ENCODE measurements at regions not wholly inside any gene's neighbourhood (a gene's known extent, or its start where the extent isn't known, plus 50 kb on each side); places are given as distances from the start of the nearest gene placed in this dataset.

DNA sequence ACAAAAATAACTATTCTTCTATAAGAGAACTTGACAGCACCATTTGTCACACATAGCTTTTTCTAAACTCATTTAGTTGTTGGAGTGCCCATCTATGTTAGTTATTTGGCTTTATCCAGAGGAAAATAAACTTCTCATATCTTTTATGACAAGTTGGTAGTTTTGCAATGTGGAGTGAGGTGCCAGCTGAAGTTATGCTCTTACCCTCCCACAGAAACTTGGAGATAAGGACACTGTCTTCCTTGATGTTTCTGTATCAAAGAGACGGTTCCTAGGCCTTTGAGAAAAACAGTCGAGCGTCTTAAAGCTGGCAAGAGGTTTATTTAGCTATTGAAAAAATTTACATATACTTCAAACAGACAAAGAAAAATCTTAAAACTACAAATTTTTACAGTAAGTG is 1079.7 kb downstream of the SLITRK1 start:
- H3K27me3 ChIP-seq (ENCODE audit: control insufficient read depth in 4 of 4, insufficient read depth in 4 of 4, low read length in 3 of 4), result no peaks in the 10 kb centered on the region
- H3K4me1 ChIP-seq (ENCODE audit: control insufficient read depth in 4 of 4, insufficient read depth in 4 of 4, low read length in 3 of 4), result no peaks in the 10 kb centered on the region
- H3K9me3 ChIP-seq (ENCODE audit: control insufficient read depth in 4 of 4, low read length in 3 of 4), result peaks cover 0 to 2% (median 0%) of the 10 kb centered on the region in 4 donors
- no peak overlapping the region for H3K9ac ChIP-seq (ENCODE audit: low read depth in 1 of 2, low read length in 2 of 2)
- no peak overlapping the region for H3K27ac ChIP-seq (ENCODE audit: low read depth in 1 of 2, low read length in 2 of 2)
- TF ChIP-seq, protein P1, sequence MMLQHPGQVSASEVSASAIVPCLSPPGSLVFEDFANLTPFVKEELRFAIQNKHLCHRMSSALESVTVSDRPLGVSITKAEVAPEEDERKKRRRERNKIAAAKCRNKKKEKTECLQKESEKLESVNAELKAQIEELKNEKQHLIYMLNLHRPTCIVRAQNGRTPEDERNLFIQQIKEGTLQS (IDR thresholded peaks at IDR 0.05), result no peak
- TF ChIP-seq, protein P2, sequence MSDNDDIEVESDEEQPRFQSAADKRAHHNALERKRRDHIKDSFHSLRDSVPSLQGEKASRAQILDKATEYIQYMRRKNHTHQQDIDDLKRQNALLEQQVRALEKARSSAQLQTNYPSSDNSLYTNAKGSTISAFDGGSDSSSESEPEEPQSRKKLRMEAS (IDR thresholded peaks at IDR 0.05), result no peak
- TF ChIP-seq SP1 (IDR thresholded peaks at IDR 0.05) (no peak), FOXA1 (IDR thresholded peaks at IDR 0.05) (no peak), HNF4G (IDR thresholded peaks at IDR 0.05) (no peak), EGR1 (IDR thresholded peaks at IDR 0.05; ENCODE audit: low read depth in 2 of 2) (no peak), RAD21 (IDR thresholded peaks at IDR 0.05) (no peak), GABPA (IDR thresholded peaks at IDR 0.05 in 1 of 2, conservative IDR thresholded peaks at IDR 0.05 in 1 of 2) (no peak), RXRA (IDR thresholded peaks at IDR 0.05) (no peak), HNF4A (conservative IDR thresholded peaks at IDR 0.05) (no peak), YY1 (IDR thresholded peaks at IDR 0.05) (no peak), NR2F2 (IDR thresholded peaks at IDR 0.05) (no peak)
- TF ChIP-seq, protein P3, sequence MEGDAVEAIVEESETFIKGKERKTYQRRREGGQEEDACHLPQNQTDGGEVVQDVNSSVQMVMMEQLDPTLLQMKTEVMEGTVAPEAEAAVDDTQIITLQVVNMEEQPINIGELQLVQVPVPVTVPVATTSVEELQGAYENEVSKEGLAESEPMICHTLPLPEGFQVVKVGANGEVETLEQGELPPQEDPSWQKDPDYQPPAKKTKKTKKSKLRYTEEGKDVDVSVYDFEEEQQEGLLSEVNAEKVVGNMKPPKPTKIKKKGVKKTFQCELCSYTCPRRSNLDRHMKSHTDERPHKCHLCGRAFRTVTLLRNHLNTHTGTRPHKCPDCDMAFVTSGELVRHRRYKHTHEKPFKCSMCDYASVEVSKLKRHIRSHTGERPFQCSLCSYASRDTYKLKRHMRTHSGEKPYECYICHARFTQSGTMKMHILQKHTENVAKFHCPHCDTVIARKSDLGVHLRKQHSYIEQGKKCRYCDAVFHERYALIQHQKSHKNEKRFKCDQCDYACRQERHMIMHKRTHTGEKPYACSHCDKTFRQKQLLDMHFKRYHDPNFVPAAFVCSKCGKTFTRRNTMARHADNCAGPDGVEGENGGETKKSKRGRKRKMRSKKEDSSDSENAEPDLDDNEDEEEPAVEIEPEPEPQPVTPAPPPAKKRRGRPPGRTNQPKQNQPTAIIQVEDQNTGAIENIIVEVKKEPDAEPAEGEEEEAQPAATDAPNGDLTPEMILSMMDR (IDR thresholded peaks at IDR 0.05; ENCODE audit: low read depth, low read length, missing input control), result no peak
- TF ChIP-seq, protein P4, sequence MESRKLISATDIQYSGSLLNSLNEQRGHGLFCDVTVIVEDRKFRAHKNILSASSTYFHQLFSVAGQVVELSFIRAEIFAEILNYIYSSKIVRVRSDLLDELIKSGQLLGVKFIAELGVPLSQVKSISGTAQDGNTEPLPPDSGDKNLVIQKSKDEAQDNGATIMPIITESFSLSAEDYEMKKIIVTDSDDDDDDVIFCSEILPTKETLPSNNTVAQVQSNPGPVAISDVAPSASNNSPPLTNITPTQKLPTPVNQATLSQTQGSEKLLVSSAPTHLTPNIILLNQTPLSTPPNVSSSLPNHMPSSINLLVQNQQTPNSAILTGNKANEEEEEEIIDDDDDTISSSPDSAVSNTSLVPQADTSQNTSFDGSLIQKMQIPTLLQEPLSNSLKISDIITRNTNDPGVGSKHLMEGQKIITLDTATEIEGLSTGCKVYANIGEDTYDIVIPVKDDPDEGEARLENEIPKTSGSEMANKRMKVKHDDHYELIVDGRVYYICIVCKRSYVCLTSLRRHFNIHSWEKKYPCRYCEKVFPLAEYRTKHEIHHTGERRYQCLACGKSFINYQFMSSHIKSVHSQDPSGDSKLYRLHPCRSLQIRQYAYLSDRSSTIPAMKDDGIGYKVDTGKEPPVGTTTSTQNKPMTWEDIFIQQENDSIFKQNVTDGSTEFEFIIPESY (IDR thresholded peaks at IDR 0.05), result no peak
- 79% methylated on average over 3 of the region's 3 CpGs for WGBS
- no peak overlapping the region for H3K4me3 ChIP-seq (ENCODE audit: low read depth in 1 of 3, low read length in 3 of 3)
- no peak for DNase-seq (ENCODE audit: low spot score)
- no peaks in the 10 kb centered on the region for H3K36me3 ChIP-seq (ENCODE audit: control insufficient read depth in 4 of 4, insufficient read depth in 3 of 4, low read depth in 1 of 4, low read length in 3 of 4)

DNA sequence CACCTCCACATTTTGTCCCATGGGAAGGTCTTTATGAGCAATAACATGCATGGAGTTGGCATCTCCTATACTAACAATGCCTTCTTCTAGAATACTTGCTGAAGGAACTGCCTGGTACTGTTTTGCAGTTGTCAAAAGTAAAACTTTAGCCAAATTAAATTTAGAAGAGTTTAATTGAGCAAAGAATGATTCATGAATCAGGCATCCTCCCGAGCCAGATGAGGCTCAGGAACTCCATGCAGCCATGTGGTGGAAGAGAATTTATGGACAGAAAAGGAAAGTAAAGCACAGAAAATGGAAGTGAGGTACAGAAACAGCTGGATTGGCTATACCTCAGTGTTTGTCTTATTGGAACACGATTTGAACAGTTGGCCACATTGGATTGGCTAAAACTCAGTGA is 1081.9 kb downstream of the SLITRK1 start:
- no peak for TF ChIP-seq YY1 (IDR thresholded peaks at IDR 0.05)
- TF ChIP-seq RXRA (IDR thresholded peaks at IDR 0.05), result no peak
- TF ChIP-seq FOXA1 (IDR thresholded peaks at IDR 0.05), result no peak
- no peak for TF ChIP-seq HNF4G (IDR thresholded peaks at IDR 0.05)
- TF ChIP-seq RAD21 (IDR thresholded peaks at IDR 0.05), result no peak
- no peak for TF ChIP-seq JUND (IDR thresholded peaks at IDR 0.05)
- TF ChIP-seq, protein P3 (IDR thresholded peaks at IDR 0.05; ENCODE audit: low read depth, low read length, missing input control), result no peak
- TF ChIP-seq, protein P1 (IDR thresholded peaks at IDR 0.05), result no peak
- no peak for TF ChIP-seq FOXA2 (IDR thresholded peaks at IDR 0.05)
- no peak for TF ChIP-seq NR2F2 (IDR thresholded peaks at IDR 0.05)
- TF ChIP-seq HNF4A (conservative IDR thresholded peaks at IDR 0.05), result no peak
- TF ChIP-seq TAF1 (conservative IDR thresholded peaks at IDR 0.05), result no peak
- TF ChIP-seq, protein P5, sequence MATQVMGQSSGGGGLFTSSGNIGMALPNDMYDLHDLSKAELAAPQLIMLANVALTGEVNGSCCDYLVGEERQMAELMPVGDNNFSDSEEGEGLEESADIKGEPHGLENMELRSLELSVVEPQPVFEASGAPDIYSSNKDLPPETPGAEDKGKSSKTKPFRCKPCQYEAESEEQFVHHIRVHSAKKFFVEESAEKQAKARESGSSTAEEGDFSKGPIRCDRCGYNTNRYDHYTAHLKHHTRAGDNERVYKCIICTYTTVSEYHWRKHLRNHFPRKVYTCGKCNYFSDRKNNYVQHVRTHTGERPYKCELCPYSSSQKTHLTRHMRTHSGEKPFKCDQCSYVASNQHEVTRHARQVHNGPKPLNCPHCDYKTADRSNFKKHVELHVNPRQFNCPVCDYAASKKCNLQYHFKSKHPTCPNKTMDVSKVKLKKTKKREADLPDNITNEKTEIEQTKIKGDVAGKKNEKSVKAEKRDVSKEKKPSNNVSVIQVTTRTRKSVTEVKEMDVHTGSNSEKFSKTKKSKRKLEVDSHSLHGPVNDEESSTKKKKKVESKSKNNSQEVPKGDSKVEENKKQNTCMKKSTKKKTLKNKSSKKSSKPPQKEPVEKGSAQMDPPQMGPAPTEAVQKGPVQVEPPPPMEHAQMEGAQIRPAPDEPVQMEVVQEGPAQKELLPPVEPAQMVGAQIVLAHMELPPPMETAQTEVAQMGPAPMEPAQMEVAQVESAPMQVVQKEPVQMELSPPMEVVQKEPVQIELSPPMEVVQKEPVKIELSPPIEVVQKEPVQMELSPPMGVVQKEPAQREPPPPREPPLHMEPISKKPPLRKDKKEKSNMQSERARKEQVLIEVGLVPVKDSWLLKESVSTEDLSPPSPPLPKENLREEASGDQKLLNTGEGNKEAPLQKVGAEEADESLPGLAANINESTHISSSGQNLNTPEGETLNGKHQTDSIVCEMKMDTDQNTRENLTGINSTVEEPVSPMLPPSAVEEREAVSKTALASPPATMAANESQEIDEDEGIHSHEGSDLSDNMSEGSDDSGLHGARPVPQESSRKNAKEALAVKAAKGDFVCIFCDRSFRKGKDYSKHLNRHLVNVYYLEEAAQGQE (IDR thresholded peaks at IDR 0.05), result no peak
- TF ChIP-seq, protein P4 (IDR thresholded peaks at IDR 0.05), result no peak
- TF ChIP-seq SP1 (IDR thresholded peaks at IDR 0.05), result no peak
- TF ChIP-seq EGR1 (IDR thresholded peaks at IDR 0.05; ENCODE audit: low read depth in 2 of 2), result no peak
- no peaks in the 10 kb centered on the region for H3K27me3 ChIP-seq (ENCODE audit: control insufficient read depth in 4 of 4, insufficient read depth in 4 of 4, low read length in 3 of 4)
- no peak overlapping the region for H3K27ac ChIP-seq (ENCODE audit: low read depth in 1 of 2, low read length in 2 of 2)
- no peaks in the 10 kb centered on the region for H3K36me3 ChIP-seq (ENCODE audit: control insufficient read depth in 4 of 4, insufficient read depth in 3 of 4, low read depth in 1 of 4, low read length in 3 of 4)
- DNase-seq (ENCODE audit: low spot score), result no peak
- no peak overlapping the region for H3K9ac ChIP-seq (ENCODE audit: low read depth in 1 of 2, low read length in 2 of 2)
- 65% methylated on average over 2 of the region's 2 CpGs for WGBS
- no peak overlapping the region for H3K4me3 ChIP-seq (ENCODE audit: low read depth in 1 of 3, low read length in 3 of 3)
- no peaks in the 10 kb centered on the region for H3K4me1 ChIP-seq (ENCODE audit: control insufficient read depth in 4 of 4, insufficient read depth in 4 of 4, low read length in 3 of 4)
- no peaks in the 10 kb centered on the region for H3K9me3 ChIP-seq (ENCODE audit: control insufficient read depth in 4 of 4, low read length in 3 of 4)
